HCT116 (cell line): ENCODE measurements at regions not wholly inside any gene's neighbourhood (a gene's known extent, or its start where the extent isn't known, plus 50 kb on each side); places are given as distances from the start of the nearest gene placed in this dataset.

ENCODE experiments used
- ATAC-seq: fragments of 200-7000 bp; cut with Tn5 transposase; 2 replicates; pipeline ENCODE4 v1.9.1; 2020; ENCODE audit warnings: mild to moderate bottlenecking, moderate library complexity
- BruUV-seq: library from RNA; stranded (reverse); fragments of 400-500 nt; replicated peaks from 2 replicates; lab custom pipeline; 2021; lab: Mats Ljungman, UMichigan
- CTCF ChIA-PET: fragments of 300-600 bp; sonication (Branson Sonifier 250); formaldehyde crosslinking; loops from one replicate; lab custom pipeline; 2021; ENCODE audit warnings: antibody characterized with exemption; lab: Charles Lee
- POLR2A ChIA-PET: fragments of 300-600, 350-600 bp; sonication (Branson Sonifier 250); formaldehyde crosslinking; loops from one replicate; lab custom pipeline; 2021; ENCODE audit warnings: antibody characterized with exemption; lab: Charles Lee
- RAD21 ChIA-PET, 2 experiments: fragments of 300-600 bp; sonication (Branson Sonifier 250); formaldehyde crosslinking; loops; one replicate each; lab custom pipeline; 2023; ENCODE audit warnings: low total read pairs in 2 of 2; ENCODE audit not compliant: uncharacterized antibody in 2 of 2, unreplicated experiment in 2 of 2, low non-redundant PET in 1 of 2; lab: Charles Lee
- DNase-seq: peaks from one replicate; pipeline ENCODE4 v3.0.0-alpha.2; 2010; ENCODE audit warnings: low read depth, low spot score
- H2AFZ ChIP-seq: fragments of 200-600 bp; shearing (Covaris generic), sonication (generic); 2 replicates; pipeline ENCODE4 v1.6.1; 2017; ENCODE audit warnings: low read depth, mixed run types, mixed read lengths, antibody characterized with exemption, low read length; ENCODE audit not compliant: poor library complexity, severe bottlenecking
- H3K27ac ChIP-seq: 2 replicates; pipeline ENCODE4 v1.5.1; 2012; ENCODE audit warnings: low read depth, low read length
- H3K27me3 ChIP-seq: fragments of 200-600 bp; sonication (generic); 2 replicates; pipeline ENCODE4 v1.6.1; 2016; ENCODE audit warnings: mixed run types, low read length, mixed read lengths; ENCODE audit not compliant: insufficient read depth
- H3K36me3 ChIP-seq, 2 experiments: fragments of 200-500 bp in 1 of 2; fragments of 200-600 bp in 1 of 2; sonication (Bioruptor generic) in 1 of 2; sonication (generic) in 1 of 2; 2 replicates each; pipeline versions ENCODE4 v1.5.1 to v1.6.1; 2014 to 2016; ENCODE audit warnings: low read length in 2 of 2, inconsistent platforms in 1 of 2, mixed read lengths in 1 of 2, mixed run types in 1 of 2; ENCODE audit not compliant: insufficient read depth in 2 of 2, control insufficient read depth in 1 of 2
- H3K4me1 ChIP-seq, 2 experiments: fragments of 200-600 bp in 1 of 2; sonication (generic) in 1 of 2; 2 replicates each; pipeline versions ENCODE4 v1.5.1 to v1.6.1; 2012 to 2017; ENCODE audit warnings: low read length in 2 of 2, inconsistent platforms in 1 of 2, mild to moderate bottlenecking in 1 of 2, mixed read lengths in 1 of 2, mixed run types in 1 of 2, moderate library complexity in 1 of 2; ENCODE audit not compliant: insufficient read depth in 2 of 2, control insufficient read depth in 1 of 2
- H3K4me2 ChIP-seq: fragments of 200-600 bp; sonication (generic); 2 replicates; pipeline ENCODE4 v1.6.1; 2017; ENCODE audit warnings: mixed run types, low read length, mixed read lengths
- H3K4me3 ChIP-seq, 2 experiments: fragments of 200-600 bp in 1 of 2; sonication (generic) in 1 of 2; replicated peaks in 1 of 2; 2 replicates each; pipeline ENCODE4 v1.5.1; 2011 to 2016; ENCODE audit warnings: low read length in 2 of 2, control low read depth in 1 of 2, low read depth in 1 of 2, mild to moderate bottlenecking in 1 of 2, mixed read lengths in 1 of 2, mixed run types in 1 of 2
- H3K79me2 ChIP-seq: fragments of 200-600 bp; sonication (generic); 2 replicates; pipeline ENCODE4 v1.6.1; 2017; ENCODE audit warnings: mild to moderate bottlenecking, mixed run types, low read length, moderate library complexity, mixed read lengths; ENCODE audit not compliant: insufficient read depth
- H3K9ac ChIP-seq: fragments of 200-600 bp; sonication (generic); 2 replicates; pipeline ENCODE4 v1.6.1; 2016; ENCODE audit warnings: low read length, mixed read lengths
- H3K9me2 ChIP-seq: fragments of 200-600 bp; sonication (generic), shearing (Covaris generic); 2 replicates; pipeline ENCODE4 v1.6.1; 2017; ENCODE audit warnings: mixed run types, mild to moderate bottlenecking, moderate library complexity; ENCODE audit not compliant: insufficient read depth
- H3K9me3 ChIP-seq, 2 experiments: fragments of 200-500 bp in 1 of 2; fragments of 200-600 bp in 1 of 2; sonication (Bioruptor generic) in 1 of 2; sonication (generic) in 1 of 2; 2 replicates each; pipeline ENCODE4 v1.6.1; 2014 to 2017; ENCODE audit warnings: low read length in 2 of 2, mixed read lengths in 2 of 2, inconsistent platforms in 1 of 2, low read depth in 1 of 2, mild to moderate bottlenecking in 1 of 2, mixed run types in 1 of 2, moderate library complexity in 1 of 2; ENCODE audit not compliant: control insufficient read depth in 1 of 2, insufficient read depth in 1 of 2
- H4K20me1 ChIP-seq: fragments of 200-600 bp; sonication (generic), shearing (Covaris generic); 2 replicates; pipeline ENCODE4 v1.6.1; 2017; ENCODE audit warnings: mixed run types, mild to moderate bottlenecking, moderate library complexity; ENCODE audit not compliant: insufficient read depth
- CBX3 ChIP-seq: IDR thresholded peaks from 2 replicates; pipeline ENCODE4 v1.6.1; 2012; ENCODE audit warnings: low read depth
- FOSL1 ChIP-seq: IDR thresholded peaks from 2 replicates; pipeline ENCODE4 v1.6.1; 2012; ENCODE audit warnings: low read depth
- JUND ChIP-seq: IDR thresholded peaks from 2 replicates; pipeline ENCODE4 v1.6.1; 2012
- POLR2A ChIP-seq: IDR thresholded peaks from 2 replicates; pipeline ENCODE4 v1.7.0; 2011; ENCODE audit warnings: borderline replicate concordance; ENCODE audit not compliant: insufficient read depth, insufficient read length; ENCODE audit errors: extremely low read depth
- SP1 ChIP-seq: IDR thresholded peaks from 2 replicates; pipeline ENCODE4 v1.6.1; 2012; ENCODE audit warnings: low read depth
- SRF ChIP-seq: IDR thresholded peaks from 2 replicates; pipeline ENCODE4 v1.6.1; 2012; ENCODE audit warnings: low read depth
- TCF7L2 ChIP-seq: IDR thresholded peaks from 2 replicates; pipeline ENCODE4 v1.7.0; 2011; ENCODE audit warnings: borderline replicate concordance, inconsistent platforms; ENCODE audit not compliant: insufficient read depth, insufficient read length; ENCODE audit errors: extremely low read depth
- ZFX ChIP-seq: fragments of 450-650 bp; IDR thresholded peaks from 2 replicates; pipeline ENCODE4 v1.6.1; 2017
- intact Hi-C: fragments of 100-400 bp; cut with micrococcal nuclease; formaldehyde crosslinking; loops from 2 replicates; pipeline ENCODE4 v1.10.0; 2022
- TF ChIP-seq, protein P1 (sequence below): IDR thresholded peaks from 2 replicates; pipeline ENCODE4 v1.6.1; 2011; ENCODE audit warnings: mild to moderate bottlenecking, low read length, moderate library complexity; ENCODE audit not compliant: insufficient replicate concordance; ENCODE audit errors: extremely low read depth
- TF ChIP-seq, protein P2 (sequence below), 3 experiments: fragments of 200-600 bp in 1 of 3; sonication (generic) in 1 of 3; IDR thresholded peaks in 2 of 3; conservative IDR thresholded peaks in 1 of 3; 2 replicates each; pipeline ENCODE4 v1.5.1; 2012 to 2017; ENCODE audit warnings: low read depth in 2 of 3, low read length in 2 of 3, antibody characterized with exemption in 1 of 3, borderline replicate concordance in 1 of 3, control low read depth in 1 of 3, mild to moderate bottlenecking in 1 of 3, mixed read lengths in 1 of 3, mixed run types in 1 of 3, moderate library complexity in 1 of 3; ENCODE audit not compliant: insufficient read depth in 1 of 3
- TF ChIP-seq, protein P3 (sequence below): IDR thresholded peaks from 2 replicates; pipeline ENCODE4 v1.6.1; 2012; ENCODE audit warnings: low read depth
- TF ChIP-seq, protein P4 (sequence below): IDR thresholded peaks from 2 replicates; pipeline ENCODE4 v1.6.1; 2012

DNA sequence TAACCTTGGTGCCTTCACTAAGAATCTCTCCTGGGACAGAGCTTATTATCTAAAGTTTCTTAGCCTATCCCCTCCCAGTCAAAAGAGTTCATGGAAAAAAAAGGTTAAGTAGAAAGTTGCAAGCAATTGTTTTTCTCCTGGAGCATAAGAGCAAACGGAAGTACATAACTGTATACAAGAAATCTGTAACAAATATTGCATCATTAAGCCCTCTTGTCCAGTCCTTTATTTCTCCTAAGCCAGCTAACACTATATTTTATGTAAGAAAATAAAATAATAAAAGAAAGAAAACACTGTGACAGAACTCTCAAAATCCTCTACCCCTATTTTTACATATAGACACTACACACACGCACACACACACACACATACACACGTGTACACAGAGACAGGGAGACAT is 255.3 kb downstream of the NAF1 start (continued):
- TF ChIP-seq, protein P1, sequence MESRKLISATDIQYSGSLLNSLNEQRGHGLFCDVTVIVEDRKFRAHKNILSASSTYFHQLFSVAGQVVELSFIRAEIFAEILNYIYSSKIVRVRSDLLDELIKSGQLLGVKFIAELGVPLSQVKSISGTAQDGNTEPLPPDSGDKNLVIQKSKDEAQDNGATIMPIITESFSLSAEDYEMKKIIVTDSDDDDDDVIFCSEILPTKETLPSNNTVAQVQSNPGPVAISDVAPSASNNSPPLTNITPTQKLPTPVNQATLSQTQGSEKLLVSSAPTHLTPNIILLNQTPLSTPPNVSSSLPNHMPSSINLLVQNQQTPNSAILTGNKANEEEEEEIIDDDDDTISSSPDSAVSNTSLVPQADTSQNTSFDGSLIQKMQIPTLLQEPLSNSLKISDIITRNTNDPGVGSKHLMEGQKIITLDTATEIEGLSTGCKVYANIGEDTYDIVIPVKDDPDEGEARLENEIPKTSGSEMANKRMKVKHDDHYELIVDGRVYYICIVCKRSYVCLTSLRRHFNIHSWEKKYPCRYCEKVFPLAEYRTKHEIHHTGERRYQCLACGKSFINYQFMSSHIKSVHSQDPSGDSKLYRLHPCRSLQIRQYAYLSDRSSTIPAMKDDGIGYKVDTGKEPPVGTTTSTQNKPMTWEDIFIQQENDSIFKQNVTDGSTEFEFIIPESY, result no peak

DNA sequence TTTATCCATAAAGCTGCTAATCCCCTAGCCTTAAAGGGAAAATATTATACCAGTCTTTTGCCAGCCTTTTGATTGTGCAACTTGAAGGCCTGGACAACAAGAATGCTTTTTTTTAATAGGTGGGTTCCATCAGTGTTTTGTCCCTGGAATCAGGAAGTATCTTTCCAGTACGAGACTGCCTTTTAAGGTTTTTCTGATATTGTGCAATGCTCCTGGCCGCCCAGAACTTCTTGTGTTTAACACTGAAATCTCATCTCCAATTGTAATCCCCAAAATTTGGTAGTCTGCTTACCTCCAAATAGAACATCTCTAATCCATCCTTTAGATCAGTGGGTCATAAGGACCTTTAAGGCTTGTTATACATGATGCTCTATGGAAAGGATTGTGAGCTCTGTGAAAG is 256.7 kb downstream of the NAF1 start:
- no peak overlapping the region for H3K4me2 ChIP-seq
- ATAC-seq (no peak), DNase-seq (no peak)
- POLR2A ChIA-PET, result no interaction called here
- TF ChIP-seq TCF7L2, result no peak
- TF ChIP-seq FOSL1, result no peak
- TF ChIP-seq CBX3, result no peak
- TF ChIP-seq, protein P2, sequence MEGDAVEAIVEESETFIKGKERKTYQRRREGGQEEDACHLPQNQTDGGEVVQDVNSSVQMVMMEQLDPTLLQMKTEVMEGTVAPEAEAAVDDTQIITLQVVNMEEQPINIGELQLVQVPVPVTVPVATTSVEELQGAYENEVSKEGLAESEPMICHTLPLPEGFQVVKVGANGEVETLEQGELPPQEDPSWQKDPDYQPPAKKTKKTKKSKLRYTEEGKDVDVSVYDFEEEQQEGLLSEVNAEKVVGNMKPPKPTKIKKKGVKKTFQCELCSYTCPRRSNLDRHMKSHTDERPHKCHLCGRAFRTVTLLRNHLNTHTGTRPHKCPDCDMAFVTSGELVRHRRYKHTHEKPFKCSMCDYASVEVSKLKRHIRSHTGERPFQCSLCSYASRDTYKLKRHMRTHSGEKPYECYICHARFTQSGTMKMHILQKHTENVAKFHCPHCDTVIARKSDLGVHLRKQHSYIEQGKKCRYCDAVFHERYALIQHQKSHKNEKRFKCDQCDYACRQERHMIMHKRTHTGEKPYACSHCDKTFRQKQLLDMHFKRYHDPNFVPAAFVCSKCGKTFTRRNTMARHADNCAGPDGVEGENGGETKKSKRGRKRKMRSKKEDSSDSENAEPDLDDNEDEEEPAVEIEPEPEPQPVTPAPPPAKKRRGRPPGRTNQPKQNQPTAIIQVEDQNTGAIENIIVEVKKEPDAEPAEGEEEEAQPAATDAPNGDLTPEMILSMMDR (IDR thresholded peaks at IDR 0.05 in 2 of 3, conservative IDR thresholded peaks at IDR 0.05 in 1 of 3; ENCODE audit: borderline replicate concordance in 1 of 3, insufficient read depth in 1 of 3, low read depth in 2 of 3, low read length in 2 of 3), result no peak
- no peak for TF ChIP-seq JUND
- TF ChIP-seq SP1, result no peak
- no peak for TF ChIP-seq ZFX
- TF ChIP-seq, protein P3, sequence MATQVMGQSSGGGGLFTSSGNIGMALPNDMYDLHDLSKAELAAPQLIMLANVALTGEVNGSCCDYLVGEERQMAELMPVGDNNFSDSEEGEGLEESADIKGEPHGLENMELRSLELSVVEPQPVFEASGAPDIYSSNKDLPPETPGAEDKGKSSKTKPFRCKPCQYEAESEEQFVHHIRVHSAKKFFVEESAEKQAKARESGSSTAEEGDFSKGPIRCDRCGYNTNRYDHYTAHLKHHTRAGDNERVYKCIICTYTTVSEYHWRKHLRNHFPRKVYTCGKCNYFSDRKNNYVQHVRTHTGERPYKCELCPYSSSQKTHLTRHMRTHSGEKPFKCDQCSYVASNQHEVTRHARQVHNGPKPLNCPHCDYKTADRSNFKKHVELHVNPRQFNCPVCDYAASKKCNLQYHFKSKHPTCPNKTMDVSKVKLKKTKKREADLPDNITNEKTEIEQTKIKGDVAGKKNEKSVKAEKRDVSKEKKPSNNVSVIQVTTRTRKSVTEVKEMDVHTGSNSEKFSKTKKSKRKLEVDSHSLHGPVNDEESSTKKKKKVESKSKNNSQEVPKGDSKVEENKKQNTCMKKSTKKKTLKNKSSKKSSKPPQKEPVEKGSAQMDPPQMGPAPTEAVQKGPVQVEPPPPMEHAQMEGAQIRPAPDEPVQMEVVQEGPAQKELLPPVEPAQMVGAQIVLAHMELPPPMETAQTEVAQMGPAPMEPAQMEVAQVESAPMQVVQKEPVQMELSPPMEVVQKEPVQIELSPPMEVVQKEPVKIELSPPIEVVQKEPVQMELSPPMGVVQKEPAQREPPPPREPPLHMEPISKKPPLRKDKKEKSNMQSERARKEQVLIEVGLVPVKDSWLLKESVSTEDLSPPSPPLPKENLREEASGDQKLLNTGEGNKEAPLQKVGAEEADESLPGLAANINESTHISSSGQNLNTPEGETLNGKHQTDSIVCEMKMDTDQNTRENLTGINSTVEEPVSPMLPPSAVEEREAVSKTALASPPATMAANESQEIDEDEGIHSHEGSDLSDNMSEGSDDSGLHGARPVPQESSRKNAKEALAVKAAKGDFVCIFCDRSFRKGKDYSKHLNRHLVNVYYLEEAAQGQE, result no peak
- TF ChIP-seq, protein P4, sequence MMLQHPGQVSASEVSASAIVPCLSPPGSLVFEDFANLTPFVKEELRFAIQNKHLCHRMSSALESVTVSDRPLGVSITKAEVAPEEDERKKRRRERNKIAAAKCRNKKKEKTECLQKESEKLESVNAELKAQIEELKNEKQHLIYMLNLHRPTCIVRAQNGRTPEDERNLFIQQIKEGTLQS, result no peak
- no peak for TF ChIP-seq SRF
- TF ChIP-seq POLR2A, result no peak
- H3K4me1 ChIP-seq, result no peaks in the 10 kb centered on the region
- no peak overlapping the region for H3K9ac ChIP-seq
- intact Hi-C loops, result no loop called here
- H3K79me2 ChIP-seq, result no peaks in the 10 kb centered on the region
- no peaks in the 10 kb centered on the region for H4K20me1 ChIP-seq
- no peak overlapping the region for H3K4me3 ChIP-seq
- H3K9me3 ChIP-seq, result no peaks in the 10 kb centered on the region
- no peaks in the 10 kb centered on the region for H3K36me3 ChIP-seq
- no peak overlapping the region for H3K27ac ChIP-seq
- RAD21 ChIA-PET, result no interaction called here
- H2AFZ ChIP-seq, result no peak overlapping the region
- no peaks in the 10 kb centered on the region for H3K9me2 ChIP-seq
- no TSS peak for BruUV-seq
- H3K27me3 ChIP-seq, result no peaks in the 10 kb centered on the region
- CTCF ChIA-PET, result no interaction called here
